MV-4-11 (cell line): ENCODE measurements at regions not wholly inside any gene's neighbourhood (a gene's known extent, or its start where the extent isn't known, plus 50 kb on each side); places are given as distances from the start of the nearest gene placed in this dataset.
"Not testable (repeated sequence)": the region's sequence is repeated elsewhere in the genome, so short reads cannot be mapped to it uniquely, and the experiment has no call there.

ENCODE experiments used
- DNase-seq: peaks from one replicate; lab custom pipeline; 2025; lab: John Stamatoyannopoulos, UW

DNA sequence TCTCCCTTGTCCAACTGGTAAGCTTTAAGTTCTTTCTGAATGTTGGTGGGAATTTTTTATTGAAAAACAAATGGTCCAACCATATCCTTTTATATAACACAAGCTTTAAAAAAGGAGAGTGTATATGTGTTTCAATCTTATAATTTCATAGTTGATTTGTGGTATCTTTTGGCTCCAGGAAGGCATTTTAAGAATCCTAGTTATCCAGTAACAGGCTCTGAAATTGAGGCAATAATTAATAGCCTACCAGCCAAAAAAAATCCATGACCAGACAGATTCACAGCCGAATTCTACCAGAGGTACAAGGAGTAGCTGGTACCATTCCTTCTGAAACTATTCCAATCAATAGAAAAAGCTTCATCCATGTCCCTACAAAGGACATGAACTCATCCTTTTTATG lies 141.6 kb downstream of the FZD1 start:
- not testable (repeated sequence) for DNase-seq

GRCh38 chr7:91407942-91408341 lies 143.7 kb downstream of the FZD1 start:
- DNase-seq, result no peak

DNA sequence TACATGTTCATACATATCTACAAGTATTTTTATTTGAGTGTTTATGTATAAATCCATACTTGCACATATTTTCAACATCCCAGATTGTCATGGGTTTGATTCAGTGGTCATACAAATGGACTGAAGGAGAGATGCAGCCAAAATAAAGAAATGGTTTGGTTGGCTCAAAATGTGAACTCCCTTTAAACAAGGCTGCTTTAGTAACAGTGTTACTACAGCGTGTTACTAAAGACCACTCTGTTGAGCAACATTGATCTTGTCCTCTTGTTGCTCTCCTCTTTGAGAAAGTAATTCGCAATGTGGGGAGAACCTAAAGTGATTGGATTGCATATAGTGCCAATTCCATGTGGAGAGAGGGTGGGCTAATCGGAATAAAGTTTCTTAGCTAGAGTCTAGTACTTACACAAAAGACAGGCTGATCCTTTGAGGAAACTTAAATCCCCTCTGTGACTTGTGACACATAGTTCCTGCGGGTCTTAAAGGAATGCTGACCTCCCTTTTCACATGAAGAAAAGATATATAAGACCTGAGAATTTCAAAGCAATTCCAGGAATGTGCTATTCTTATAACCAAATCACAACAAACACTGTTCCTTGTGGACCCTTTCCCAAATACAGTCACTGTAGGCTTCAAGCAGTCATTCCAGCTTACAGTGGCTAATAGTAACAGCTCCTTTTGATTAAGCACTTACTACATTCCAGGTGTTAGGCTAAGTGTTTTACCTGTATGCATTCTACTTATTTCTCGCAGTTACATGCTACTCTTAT lies 144.3 kb downstream of the FZD1 start:
- DNase-seq, result no peak

DNA sequence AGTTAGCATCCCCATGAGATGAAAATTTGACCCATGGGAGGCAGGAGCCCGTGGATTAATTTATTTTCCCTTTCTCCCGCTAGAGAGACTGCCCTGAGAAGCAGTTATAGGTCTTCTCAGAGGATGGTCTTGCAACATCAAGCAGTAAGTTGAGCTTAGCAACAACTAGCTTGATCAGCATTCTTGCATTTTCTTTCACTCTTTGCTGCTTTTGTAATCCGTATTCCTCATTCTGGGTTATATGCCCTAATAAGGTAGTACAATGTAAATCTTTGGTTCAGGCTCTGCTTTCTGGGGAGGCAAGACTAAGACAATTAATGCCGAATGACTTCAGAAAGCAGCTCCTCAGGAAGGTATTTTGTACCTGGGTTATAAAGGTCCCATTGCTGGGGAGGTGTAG lies 146.8 kb downstream of the FZD1 start:
- DNase-seq, result peak; percentile 4

DNA sequence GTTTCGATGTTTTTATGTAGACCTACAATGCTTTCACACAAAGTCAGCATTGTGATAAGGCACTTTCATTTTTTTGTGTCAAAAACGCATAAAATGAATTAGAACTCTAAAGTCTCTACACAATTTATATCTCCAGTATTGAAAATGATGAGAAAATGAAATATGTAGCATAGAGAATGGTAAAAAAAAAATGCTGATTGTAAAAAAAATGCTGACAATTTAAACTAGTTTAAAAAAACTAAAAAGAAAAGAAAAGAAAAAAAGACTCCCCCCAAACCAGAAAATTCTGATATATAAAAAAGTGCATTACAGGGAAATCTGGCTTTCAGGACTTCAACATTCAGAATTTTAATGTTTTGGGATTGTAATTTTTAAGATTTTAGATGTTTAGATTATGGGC lies 148.1 kb downstream of the FZD1 start:
- no peak for DNase-seq

- no peak for DNase-seq
These were observed 150.5 kb downstream of the FZD1 start for GRCh38 chr7:91414734-91415133.

DNA sequence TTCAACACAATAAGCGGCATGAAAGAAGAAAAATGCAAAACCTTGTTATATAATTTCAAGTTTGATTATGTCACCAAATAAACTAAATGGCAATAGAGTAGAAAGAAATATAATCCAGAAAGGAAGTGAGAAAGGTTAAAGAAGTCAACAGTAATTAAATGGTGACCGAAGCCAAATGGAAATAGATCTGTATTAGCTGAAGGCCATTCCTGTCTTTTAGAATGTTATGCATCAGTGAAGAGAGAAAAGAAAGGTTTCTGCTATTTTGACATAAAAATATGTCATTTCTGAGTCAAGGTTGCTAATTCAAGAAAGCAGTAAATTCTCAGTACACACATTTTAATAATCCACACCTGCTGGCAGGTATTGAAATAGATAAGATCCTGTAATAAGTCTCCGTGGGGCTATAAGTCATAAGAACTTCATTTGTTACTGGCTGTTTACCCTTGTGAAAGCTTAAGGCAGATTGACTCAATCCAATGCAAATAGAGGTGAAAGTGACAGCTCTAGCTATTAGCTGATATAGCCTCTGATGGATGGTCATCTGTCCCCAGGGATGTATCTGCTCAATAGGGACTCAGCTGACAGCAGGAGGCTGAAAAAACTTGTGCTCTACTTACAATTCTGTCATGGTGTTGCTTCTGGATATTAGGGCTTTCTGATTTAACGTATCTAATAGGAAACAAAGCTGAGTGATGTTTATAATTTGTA lies 152.1 kb downstream of the FZD1 start:
- DNase-seq, result no peak

DNA sequence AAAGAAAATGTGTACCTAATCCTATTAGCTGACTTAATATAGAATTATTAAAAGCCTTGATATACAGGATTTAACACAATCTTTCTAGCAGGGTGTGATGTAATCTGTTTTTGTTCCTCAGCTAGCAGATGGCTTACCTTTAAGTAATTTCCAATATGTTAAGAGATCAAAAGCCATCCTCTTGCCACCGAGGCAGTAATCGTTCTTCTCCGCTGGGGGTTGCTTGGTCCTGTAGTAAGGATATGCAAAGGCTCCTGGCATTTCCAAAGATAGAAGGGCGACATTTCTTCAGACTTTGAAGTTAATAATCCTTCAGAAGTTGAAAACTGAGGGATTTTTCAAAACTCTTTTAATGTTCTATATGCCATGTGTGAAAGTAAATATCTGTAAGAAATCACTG lies 156.4 kb downstream of the FZD1 start:
- DNase-seq, result no peak

GRCh38 chr7:91421018-91421417 lies 156.8 kb downstream of the FZD1 start:
- no peak for DNase-seq

DNA sequence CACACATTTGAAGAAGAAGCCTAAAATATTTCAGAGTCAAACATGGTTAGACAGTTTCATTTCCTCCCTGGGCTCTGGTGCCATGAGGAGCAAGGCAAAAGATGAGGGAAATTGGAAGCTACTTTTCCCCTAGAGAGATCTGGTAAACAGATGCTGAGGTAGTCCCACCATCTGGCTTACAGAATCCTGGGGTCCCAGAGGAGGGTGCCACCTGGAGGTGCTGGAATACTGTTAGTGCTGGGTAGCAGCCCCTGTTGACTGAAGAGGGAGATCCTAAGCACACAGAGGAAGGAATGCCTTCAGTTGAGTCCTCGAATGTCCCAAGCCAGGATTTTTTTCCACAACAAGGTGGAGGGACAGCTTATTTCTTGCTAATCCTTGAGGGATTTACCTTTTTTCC lies 160.1 kb downstream of the FZD1 start:
- peak; percentile 52 for DNase-seq

DNA sequence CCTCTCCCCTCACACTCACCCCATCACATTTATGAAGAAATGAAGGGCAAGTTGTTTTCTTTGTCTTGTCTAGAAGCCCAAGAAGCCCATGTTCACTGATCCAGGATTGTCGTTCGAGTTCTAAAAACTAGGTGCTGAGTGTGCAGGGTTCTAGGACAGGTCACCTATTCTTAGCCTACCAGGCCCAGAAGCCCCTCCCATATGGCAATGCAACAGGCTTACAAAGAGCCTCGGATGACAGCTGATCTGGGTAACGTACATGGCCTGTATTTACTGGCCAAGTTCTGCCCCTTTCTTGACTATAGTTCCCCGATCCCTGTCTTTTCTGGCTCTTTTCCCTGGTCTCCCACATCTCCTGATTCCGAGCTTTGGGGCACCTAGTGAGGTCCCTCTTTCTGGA lies 160.9 kb downstream of the FZD1 start:
- DNase-seq, result no peak

GRCh38 chr7:91427051-91427450 lies 162.8 kb downstream of the FZD1 start:
- no peak for DNase-seq

GRCh38 chr7:91431601-91432000 lies 167.4 kb downstream of the FZD1 start:
- no peak for DNase-seq

GRCh38 chr7:91434836-91435235 lies 170.6 kb downstream of the FZD1 start:
- peak; percentile 20 for DNase-seq

GRCh38 chr7:91435381-91436059 lies 171.3 kb downstream of the FZD1 start:
- no peak for DNase-seq

DNA sequence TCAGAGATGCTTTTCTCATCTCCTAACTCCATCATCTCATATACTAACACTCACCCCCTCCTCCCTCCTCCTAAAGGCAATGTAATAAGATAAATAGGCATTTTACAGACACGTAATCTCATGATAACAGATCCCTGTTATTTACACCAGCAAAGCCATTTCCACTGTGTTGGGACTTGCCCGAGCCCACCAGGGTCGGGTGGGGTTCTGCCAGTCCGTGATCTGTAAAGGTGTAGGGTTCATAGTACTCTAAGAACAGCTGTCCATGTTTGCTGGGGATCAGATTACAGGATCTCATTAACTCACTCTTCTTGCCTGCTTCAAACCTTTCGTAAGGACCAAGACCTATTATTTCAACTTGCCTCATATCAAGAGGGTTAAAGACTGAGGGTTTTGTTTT lies 172.4 kb downstream of the FZD1 start:
- no peak for DNase-seq

GRCh38 chr7:91440198-91440597 lies 176.0 kb downstream of the FZD1 start:
- DNase-seq, result not testable (repeated sequence)

DNA sequence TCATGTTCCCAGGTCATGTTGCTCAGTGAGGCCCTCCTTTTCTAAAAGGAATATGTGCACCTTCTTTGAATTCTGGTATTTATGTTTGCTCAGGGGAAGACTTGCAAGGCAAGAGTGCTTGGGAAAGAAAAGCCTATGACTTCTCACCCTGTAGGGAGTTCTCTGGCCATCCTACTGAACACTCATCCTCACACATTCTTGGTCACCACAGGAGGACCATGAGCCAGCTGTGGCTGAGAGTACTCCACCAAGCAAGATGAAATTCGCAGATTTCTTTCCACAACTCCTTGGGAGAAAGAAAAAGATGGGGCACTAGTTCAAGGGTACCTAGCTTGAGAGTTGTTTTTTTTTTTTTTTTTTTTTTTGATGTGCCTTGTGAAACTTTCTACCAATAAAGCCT lies 179.6 kb downstream of the FZD1 start:
- no peak for DNase-seq

DNA sequence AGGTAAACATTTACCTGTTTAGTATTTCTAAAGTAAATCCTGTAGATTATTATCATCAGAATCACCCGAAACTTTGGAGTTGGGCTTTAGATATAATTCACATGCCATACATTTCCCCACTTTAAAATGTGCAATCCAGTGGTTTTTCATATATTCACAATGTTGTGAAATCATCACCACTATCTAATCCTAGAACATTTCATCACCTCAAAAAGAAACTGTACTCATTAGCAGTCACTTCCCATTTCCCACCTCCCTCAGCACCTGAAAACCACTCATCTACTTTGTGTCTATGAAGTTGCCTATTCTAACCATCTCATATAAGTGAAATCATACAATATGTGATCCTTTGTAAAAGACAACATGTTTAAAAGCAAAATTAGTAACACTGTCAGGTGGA lies 182.6 kb downstream of the FZD1 start:
- peak; percentile 93 for DNase-seq

- no peak for DNase-seq
These were observed 191.2 kb downstream of the FZD1 start for GRCh38 chr7:91455411-91455810.

GRCh38 chr7:91457208-91457607 lies 193.0 kb downstream of the FZD1 start:
- DNase-seq, result no peak

DNA sequence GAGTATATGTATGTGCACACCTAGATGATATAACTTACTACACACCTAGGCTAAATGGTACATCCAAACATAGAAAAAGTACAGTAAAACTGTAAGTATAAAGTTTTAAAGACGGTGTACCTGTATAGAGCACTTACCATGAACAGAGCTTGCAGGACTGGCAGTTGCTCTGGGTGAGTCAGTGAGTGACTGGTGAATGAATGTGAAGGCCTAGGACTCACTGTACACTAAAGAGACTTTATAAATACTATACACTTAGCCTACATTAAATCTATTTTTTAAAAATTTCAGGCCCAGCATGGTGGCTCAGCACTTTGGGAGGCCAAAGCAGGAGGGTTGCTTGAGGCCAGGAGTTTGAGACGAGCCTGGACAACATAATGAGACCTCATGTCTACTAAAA lies 195.3 kb downstream of the FZD1 start:
- no peak for DNase-seq

- no peak for DNase-seq
These were observed 198.1 kb downstream of the FZD1 start for GRCh38 chr7:91462316-91462715.
